K562 (cell line): ENCODE measurements at regions not wholly inside any gene's neighbourhood (a gene's known extent, or its start where the extent isn't known, plus 50 kb on each side); places are given as distances from the start of the nearest gene placed in this dataset.

ENCODE experiments used
- ATAC-seq: fragments of 200-7000 bp; cut with Tn5 transposase; 3 replicates; pipeline ENCODE4 v1.9.1; 2020; ENCODE audit warnings: moderate library complexity
- BruUV-seq: library from RNA; stranded (reverse); fragments of 400-500 nt; replicated peaks from 2 replicates; lab custom pipeline; 2021; lab: Mats Ljungman, UMichigan
- CTCF ChIA-PET: fragments of 300-600 bp; formaldehyde crosslinking; extraction: SDS; loops from one replicate; lab custom pipeline; 2021; ENCODE audit warnings: low intra/inter-chr PET ratio; lab: Yijun Ruan, JAX
- POLR2A ChIA-PET: fragments of 300-600, 350-650 bp; sonication (Branson Sonifier 250); formaldehyde crosslinking; extraction: SDS; loops from one replicate; lab custom pipeline; 2021; ENCODE audit warnings: antibody characterized with exemption, inconsistent platforms; lab: Yijun Ruan, JAX
- DNase-seq, 4 experiments: peaks; one replicate each; pipeline versions ENCODE4 v3.0.0 to v3.0.0-alpha.2; 2011 to 2018; ENCODE audit warnings: low spot score in 3 of 4, mixed read lengths in 3 of 4; ENCODE audit errors: extremely low read depth in 1 of 4
- FAIRE-seq: peaks from 2 replicates; lab custom pipeline; 2011; peaks lifted over from hg19 to GRCh38; lab: Jason Lieb, UNC
- H2AFZ ChIP-seq: 2 replicates; pipeline ENCODE4 v1.6.0; 2011; ENCODE audit warnings: low read depth, low read length, control low read depth, inconsistent platforms
- H3K27ac ChIP-seq: fragments of 200-600 bp; 3 replicates; pipeline ENCODE4 v1.8.0; 2011; ENCODE audit warnings: low read depth, mild to moderate bottlenecking, control low read depth, inconsistent platforms, low read length, moderate library complexity, mixed read lengths; ENCODE audit errors: extremely low read depth
- H3K27me3 ChIP-seq, 2 experiments: fragments of 300-600 bp in 1 of 2; 2 replicates in 1 of 2; 3 replicates in 1 of 2; pipeline versions ENCODE4 v1.6.0 to v1.8.0; 2011; ENCODE audit warnings: inconsistent platforms in 2 of 2, low read length in 2 of 2, mild to moderate bottlenecking in 1 of 2, mixed read lengths in 1 of 2, moderate library complexity in 1 of 2; ENCODE audit not compliant: control insufficient read depth in 2 of 2, insufficient read depth in 2 of 2
- H3K36me3 ChIP-seq: fragments of 300-600 bp; 3 replicates; pipeline ENCODE4 v1.8.0; 2011; ENCODE audit warnings: mild to moderate bottlenecking, low read length, inconsistent platforms; ENCODE audit not compliant: control insufficient read depth, insufficient read depth
- H3K4me1 ChIP-seq, 2 experiments: fragments of 200-600 bp in 1 of 2; replicated peaks in 1 of 2; 2 replicates in 1 of 2; 3 replicates in 1 of 2; pipeline versions ENCODE4 v1.5.1 to v1.8.0; 2011; ENCODE audit warnings: inconsistent platforms in 2 of 2, low read length in 2 of 2, mild to moderate bottlenecking in 1 of 2, mixed read lengths in 1 of 2, moderate library complexity in 1 of 2; ENCODE audit not compliant: control insufficient read depth in 2 of 2, insufficient read depth in 2 of 2
- H3K4me2 ChIP-seq: 2 replicates; pipeline ENCODE4 v1.6.1; 2011; ENCODE audit warnings: low read length, control low read depth, inconsistent platforms, mixed read lengths; ENCODE audit not compliant: insufficient read depth
- H3K4me3 ChIP-seq: fragments of 200-600 bp; sonication (generic), shearing (Covaris generic); 2 replicates; pipeline ENCODE4 v1.5.1; 2016; ENCODE audit warnings: control low read depth, inconsistent platforms
- H3K79me2 ChIP-seq: fragments of 200-600 bp; 3 replicates; pipeline ENCODE4 v1.8.0; 2011; ENCODE audit warnings: low read length, inconsistent platforms; ENCODE audit not compliant: control insufficient read depth, insufficient read depth
- H3K9ac ChIP-seq, 2 experiments: 2 replicates each; pipeline versions ENCODE4 v1.6.0 to v1.6.1; 2011; ENCODE audit warnings: low read depth in 2 of 2, low read length in 2 of 2, control low read depth in 1 of 2, inconsistent platforms in 1 of 2, mild to moderate bottlenecking in 1 of 2, mixed read lengths in 1 of 2; ENCODE audit not compliant: insufficient read depth in 1 of 2
- H3K9me1 ChIP-seq: one replicate; pipeline ENCODE4 v1.6.0; 2011; ENCODE audit warnings: inconsistent platforms, mild to moderate bottlenecking, low read length, moderate library complexity; ENCODE audit not compliant: control insufficient read depth, insufficient read depth
- H3K9me3 ChIP-seq: replicated peaks from 2 replicates; pipeline ENCODE4 v1.5.1; 2011; ENCODE audit warnings: low read depth, low read length, inconsistent platforms; ENCODE audit not compliant: control insufficient read depth, insufficient read depth
- H4K20me1 ChIP-seq: replicated peaks from 2 replicates; pipeline ENCODE4 v1.6.1; 2011; ENCODE audit warnings: low read length, inconsistent platforms, mixed read lengths; ENCODE audit not compliant: control insufficient read depth, insufficient read depth
- ZNF23 ChIP-seq: fragments of 250-450 bp; sonication (Bioruptor Pico); IDR thresholded peaks from 2 replicates; pipeline ENCODE4 v1.4.0; 2020; ENCODE audit warnings: mild to moderate bottlenecking
- ZNF449 ChIP-seq: fragments of 250-450 bp; sonication (Bioruptor Pico); IDR thresholded peaks from 2 replicates; pipeline ENCODE4 v1.8.0; 2022; ENCODE audit warnings: moderate library complexity, mild to moderate bottlenecking, inconsistent platforms
- ZNF584 ChIP-seq: fragments of 200-800 bp; sonication (Bioruptor generic); IDR thresholded peaks from 2 replicates; pipeline ENCODE4 v1.6.1; 2016; ENCODE audit warnings: low read depth, mild to moderate bottlenecking, missing genetic modification characterization, missing compliant biosample characterization
- WGBS: fragments of 100-300 bp; shearing (Covaris generic); methylation state at CpG from one replicate; pipeline ENCODE4 v1.1.6; 2016; ENCODE audit warnings: low coverage, mixed read lengths; ENCODE audit not compliant: insufficient coverage; ENCODE audit errors: missing lambda C conversion rate; 5-methylcytosine and 5-hydroxymethylcytosine counted together
- in situ Hi-C: fragments of 300-500 bp; cut with MboI; formaldehyde crosslinking; loops from 4 replicates; pipeline ENCODE4 v1.15.0; 2018; ENCODE audit warnings: inconsistent platforms, mixed read lengths
- intact Hi-C: fragments of 100-400 bp; cut with micrococcal nuclease; formaldehyde crosslinking; loops from 2 replicates; pipeline ENCODE4 v1.14.2; 2022
- TF ChIP-seq, protein P1 (sequence below): sonication (generic); formaldehyde crosslinking; IDR thresholded peaks from 2 replicates; pipeline ENCODE4 v1.8.1; 2022; ENCODE audit warnings: missing genetic modification reagents
- TF ChIP-seq, protein P2 (sequence below): fragments of 450-650 bp; formaldehyde crosslinking; IDR thresholded peaks from 2 replicates; pipeline ENCODE4 v1.4.0; 2022; ENCODE audit warnings: mild to moderate bottlenecking, moderate library complexity
- TF ChIP-seq, protein P3 (sequence below): fragments of 450-650 bp; IDR thresholded peaks from 2 replicates; pipeline ENCODE4 v1.6.1; 2016; ENCODE audit warnings: antibody characterized with exemption

DNA sequence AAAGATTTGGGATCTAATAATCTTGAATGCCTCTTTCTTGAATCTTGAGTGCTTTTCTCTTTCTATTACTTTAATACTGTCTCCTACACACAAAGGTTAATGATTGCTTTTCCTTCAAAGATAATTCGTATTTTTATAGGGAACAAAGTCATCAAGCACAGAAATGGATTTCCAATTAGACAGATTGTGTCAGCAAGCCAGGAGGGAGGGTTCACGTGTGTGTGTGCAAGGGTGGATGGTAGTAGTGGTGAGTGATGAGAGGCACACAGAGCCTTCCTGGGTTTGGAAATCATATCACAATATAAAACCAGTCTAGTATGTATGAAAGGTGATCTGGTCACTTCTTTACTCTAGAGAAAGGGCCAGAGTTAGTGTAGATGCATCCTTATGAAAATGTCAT, 51.2 kb upstream of the NEDD9 start (continued):
- TF ChIP-seq, protein P1, sequence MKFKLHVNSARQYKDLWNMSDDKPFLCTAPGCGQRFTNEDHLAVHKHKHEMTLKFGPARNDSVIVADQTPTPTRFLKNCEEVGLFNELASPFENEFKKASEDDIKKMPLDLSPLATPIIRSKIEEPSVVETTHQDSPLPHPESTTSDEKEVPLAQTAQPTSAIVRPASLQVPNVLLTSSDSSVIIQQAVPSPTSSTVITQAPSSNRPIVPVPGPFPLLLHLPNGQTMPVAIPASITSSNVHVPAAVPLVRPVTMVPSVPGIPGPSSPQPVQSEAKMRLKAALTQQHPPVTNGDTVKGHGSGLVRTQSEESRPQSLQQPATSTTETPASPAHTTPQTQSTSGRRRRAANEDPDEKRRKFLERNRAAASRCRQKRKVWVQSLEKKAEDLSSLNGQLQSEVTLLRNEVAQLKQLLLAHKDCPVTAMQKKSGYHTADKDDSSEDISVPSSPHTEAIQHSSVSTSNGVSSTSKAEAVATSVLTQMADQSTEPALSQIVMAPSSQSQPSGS (CRISPR knock-in tag): no peak

GRCh38 chr6:11282875-11283274, 50.4 kb upstream of the NEDD9 start:
- ChIA-PET POLR2A (no interaction called here), CTCF (no interaction called here)
- Histone ChIP-seq H3K79me2 (no peaks in the 10 kb centered on the region), H3K9me3 (no peaks in the 10 kb centered on the region), H3K9ac (no peak overlapping the region), H3K4me1 (no peaks in the 10 kb centered on the region), H3K4me3 (no peak overlapping the region), H3K4me2 (no peak overlapping the region), H4K20me1 (no peaks in the 10 kb centered on the region; the same call in 1 of the 2 replicates), H3K27me3 (peaks cover 12 to 25% of the 10 kb centered on the region in 2 experiments; a peak in 4 of 5 replicates), H3K9me1 (no peaks in the 10 kb centered on the region), H3K36me3 (no peaks in the 10 kb centered on the region), H2AFZ (no peak overlapping the region), H3K27ac (no peak overlapping the region)
- in situ Hi-C loops: no loop called here
- intact Hi-C loops: no loop called here
- 1% methylated on average over 5 of the region's 5 CpGs for WGBS
- ATAC-seq (no peak), DNase-seq (no peak), FAIRE-seq (no peak)
- no TSS peak for BruUV-seq
- TF ChIP-seq, protein P2, sequence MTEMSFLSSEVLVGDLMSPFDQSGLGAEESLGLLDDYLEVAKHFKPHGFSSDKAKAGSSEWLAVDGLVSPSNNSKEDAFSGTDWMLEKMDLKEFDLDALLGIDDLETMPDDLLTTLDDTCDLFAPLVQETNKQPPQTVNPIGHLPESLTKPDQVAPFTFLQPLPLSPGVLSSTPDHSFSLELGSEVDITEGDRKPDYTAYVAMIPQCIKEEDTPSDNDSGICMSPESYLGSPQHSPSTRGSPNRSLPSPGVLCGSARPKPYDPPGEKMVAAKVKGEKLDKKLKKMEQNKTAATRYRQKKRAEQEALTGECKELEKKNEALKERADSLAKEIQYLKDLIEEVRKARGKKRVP (CRISPR knock-in tag): no peak
- TF ChIP-seq, protein P3, sequence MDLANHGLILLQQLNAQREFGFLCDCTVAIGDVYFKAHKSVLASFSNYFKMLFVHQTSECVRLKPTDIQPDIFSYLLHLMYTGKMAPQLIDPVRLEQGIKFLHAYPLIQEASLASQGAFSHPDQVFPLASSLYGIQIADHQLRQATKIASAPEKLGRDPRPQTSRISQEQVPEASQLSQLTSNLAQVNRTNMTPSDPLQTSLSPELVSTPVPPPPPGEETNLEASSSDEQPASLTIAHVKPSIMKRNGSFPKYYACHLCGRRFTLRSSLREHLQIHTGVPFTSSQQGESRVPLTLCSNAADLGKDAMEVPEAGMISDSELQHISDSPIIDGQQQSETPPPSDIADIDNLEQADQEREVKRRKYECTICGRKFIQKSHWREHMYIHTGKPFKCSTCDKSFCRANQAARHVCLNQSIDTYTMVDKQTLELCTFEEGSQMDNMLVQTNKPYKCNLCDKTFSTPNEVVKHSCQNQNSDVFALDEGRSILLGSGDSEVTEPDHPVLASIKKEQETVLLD: no peak
- TF ChIP-seq ZNF449 (CRISPR knock-in tag) (no peak), ZNF23 (CRISPR knock-in tag) (no peak), ZNF584 (CRISPR knock-in tag) (no peak)
